Transverse colon (tissue), 4 donors: ENCODE measurements at regions not wholly inside any gene's neighbourhood (a gene's known extent, or its start where the extent isn't known, plus 50 kb on each side); places are given as distances from the start of the nearest gene placed in this dataset.

ENCODE experiments used
- POLR2A ChIP-seq: fragments of 450-650 bp; IDR thresholded peaks from one replicate; pipeline ENCODE4 v1.6.1; 2016; ENCODE audit warnings: antibody characterized with exemption, mild to moderate bottlenecking, moderate library complexity
- POLR2AphosphoS5 ChIP-seq, 3 donors: sonication (generic); formaldehyde crosslinking; IDR thresholded peaks; one replicate each; pipeline ENCODE4 v1.6.1; 2016; ENCODE audit warnings: antibody characterized with exemption in 3 of 3
- TF ChIP-seq, protein P1 (sequence below), 5 experiments: fragments of 200-600 bp in 3 of 5; fragments of 450-650 bp in 2 of 5; sonication (generic) in 3 of 5; IDR thresholded peaks; 1 replicate in 2 of 5; 2 replicates in 3 of 5; pipeline ENCODE4 v1.5.1; 2016 to 2017; ENCODE audit warnings: antibody characterized with exemption in 5 of 5, inconsistent platforms in 3 of 5, mild to moderate bottlenecking in 2 of 5, moderate library complexity in 1 of 5

GRCh38 chr16:85975451-85975981, 76.6 kb downstream of the IRF8 start:
- TF ChIP-seq POLR2A (peak; percentile 43), POLR2AphosphoS5 (IDR thresholded peaks at IDR 0.05) (peak in 2 of 3 donors; percentile 10 to 46)
- TF ChIP-seq, protein P1, sequence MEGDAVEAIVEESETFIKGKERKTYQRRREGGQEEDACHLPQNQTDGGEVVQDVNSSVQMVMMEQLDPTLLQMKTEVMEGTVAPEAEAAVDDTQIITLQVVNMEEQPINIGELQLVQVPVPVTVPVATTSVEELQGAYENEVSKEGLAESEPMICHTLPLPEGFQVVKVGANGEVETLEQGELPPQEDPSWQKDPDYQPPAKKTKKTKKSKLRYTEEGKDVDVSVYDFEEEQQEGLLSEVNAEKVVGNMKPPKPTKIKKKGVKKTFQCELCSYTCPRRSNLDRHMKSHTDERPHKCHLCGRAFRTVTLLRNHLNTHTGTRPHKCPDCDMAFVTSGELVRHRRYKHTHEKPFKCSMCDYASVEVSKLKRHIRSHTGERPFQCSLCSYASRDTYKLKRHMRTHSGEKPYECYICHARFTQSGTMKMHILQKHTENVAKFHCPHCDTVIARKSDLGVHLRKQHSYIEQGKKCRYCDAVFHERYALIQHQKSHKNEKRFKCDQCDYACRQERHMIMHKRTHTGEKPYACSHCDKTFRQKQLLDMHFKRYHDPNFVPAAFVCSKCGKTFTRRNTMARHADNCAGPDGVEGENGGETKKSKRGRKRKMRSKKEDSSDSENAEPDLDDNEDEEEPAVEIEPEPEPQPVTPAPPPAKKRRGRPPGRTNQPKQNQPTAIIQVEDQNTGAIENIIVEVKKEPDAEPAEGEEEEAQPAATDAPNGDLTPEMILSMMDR (IDR thresholded peaks at IDR 0.05): no peak
